ENCODE measurements at regions not wholly inside any gene's neighbourhood (a gene's known extent, or its start where the extent isn't known, plus 50 kb on each side); places are given as distances from the start of the nearest gene placed in this dataset.

DNA sequence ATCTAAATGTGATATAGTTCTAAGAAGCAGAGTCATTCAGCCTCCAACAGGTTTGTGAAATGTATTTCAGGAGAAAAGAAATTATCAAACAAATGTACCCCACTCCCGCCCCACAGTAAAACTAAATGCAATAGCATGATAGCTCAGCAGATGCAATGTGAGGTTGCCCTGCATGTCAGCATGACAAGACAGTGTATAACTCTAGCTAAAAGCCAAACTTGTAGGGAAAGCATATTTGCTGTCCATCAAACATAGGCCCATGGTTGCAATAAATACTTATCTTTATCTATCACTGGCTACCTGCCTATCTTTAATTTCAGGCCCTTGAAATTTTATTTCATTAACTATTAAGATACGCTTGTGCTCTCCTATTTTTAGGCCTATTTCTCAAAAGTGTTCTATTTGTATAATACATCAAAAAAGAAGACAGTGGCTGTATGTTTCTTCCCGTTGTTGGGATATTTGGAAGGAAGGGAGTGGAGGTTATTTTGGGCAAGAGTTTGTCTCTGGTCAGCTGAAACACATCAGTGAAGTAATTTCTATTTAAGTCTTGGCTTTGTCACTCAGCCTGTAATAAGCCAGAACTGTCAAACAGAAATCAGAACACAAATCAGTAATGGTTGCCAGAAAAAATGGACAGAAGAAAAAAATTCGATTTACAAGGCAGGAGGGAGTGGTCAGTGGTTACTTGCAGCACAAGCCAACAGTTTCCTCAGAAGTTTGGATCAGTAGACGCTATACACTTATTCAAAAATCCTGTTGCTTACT, 307.4 kb upstream of the ADGRL2 start (continued):
- TF ChIP-seq POGK (CRISPR knock-in tag; conservative IDR thresholded peaks at IDR 0.05) (no peak), SYNCRIP (IDR thresholded peaks at IDR 0.05; ENCODE audit: insufficient read depth, low read depth, low read length) (no peak), SIX1 (CRISPR knock-in tag; IDR thresholded peaks at IDR 0.05; ENCODE audit: borderline replicate concordance) (no peak), NFRKB (IDR thresholded peaks at IDR 0.05) (no peak), AKAP8 (CRISPR knock-in tag; IDR thresholded peaks at IDR 0.05) (no peak), NR1H2 (CRISPR knock-in tag; IDR thresholded peaks at IDR 0.05; ENCODE audit: borderline replicate concordance, low read depth) (no peak), ZNF468 (CRISPR knock-in tag; IDR thresholded peaks at IDR 0.05) (no peak), ZFP36 (IDR thresholded peaks at IDR 0.05; ENCODE audit: borderline replicate concordance, low read depth, low read length, partially characterized antibody) (no peak), DZIP1 (CRISPR knock-in tag; IDR thresholded peaks at IDR 0.05) (no peak)
- TF ChIP-seq, protein P1, sequence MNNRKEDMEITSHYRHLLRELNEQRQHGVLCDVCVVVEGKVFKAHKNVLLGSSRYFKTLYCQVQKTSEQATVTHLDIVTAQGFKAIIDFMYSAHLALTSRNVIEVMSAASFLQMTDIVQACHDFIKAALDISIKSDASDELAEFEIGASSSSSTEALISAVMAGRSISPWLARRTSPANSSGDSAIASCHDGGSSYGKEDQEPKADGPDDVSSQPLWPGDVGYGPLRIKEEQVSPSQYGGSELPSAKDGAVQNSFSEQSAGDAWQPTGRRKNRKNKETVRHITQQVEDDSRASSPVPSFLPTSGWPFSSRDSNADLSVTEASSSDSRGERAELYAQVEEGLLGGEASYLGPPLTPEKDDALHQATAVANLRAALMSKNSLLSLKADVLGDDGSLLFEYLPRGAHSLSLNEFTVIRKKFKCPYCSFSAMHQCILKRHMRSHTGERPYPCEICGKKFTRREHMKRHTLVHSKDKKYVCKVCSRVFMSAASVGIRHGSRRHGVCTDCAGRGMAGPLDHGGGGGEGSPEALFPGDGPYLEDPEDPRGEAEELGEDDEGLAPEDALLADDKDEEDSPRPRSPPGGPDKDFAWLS (CRISPR knock-in tag; IDR thresholded peaks at IDR 0.05; ENCODE audit: borderline replicate concordance) = no peak

All from HepG2 (cell line).